ENCODE measurements at regions not wholly inside any gene's neighbourhood (a gene's known extent, or its start where the extent isn't known, plus 50 kb on each side); places are given as distances from the start of the nearest gene placed in this dataset.
A peak's percentile ranks its signal among the peaks of the same experiment; 100 is the strongest.
"Not testable (repeated sequence)": the region's sequence is repeated elsewhere in the genome, so short reads cannot be mapped to it uniquely, and the experiment has no call there.

- TF ChIP-seq CTCF (IDR thresholded peaks at IDR 0.05; ENCODE audit: low read depth, low read length) (0 out of 2 replicates have a peak, but pooled peaks have one; percentile 17), EZH2phosphoT487 (IDR thresholded peaks at IDR 0.05; ENCODE audit: low read depth) (no peak)
- H3K4me1 ChIP-seq (ENCODE audit: low read length), result no peaks in the 10 kb centered on the region
Observed at GRCh38 chr9:6106711-6107339, 91.4 kb upstream of the RANBP6 start.

GRCh38 chr9:6105738-6106137 is 90.3 kb upstream of the RANBP6 start:
- TF ChIP-seq EZH2phosphoT487 (IDR thresholded peaks at IDR 0.05; ENCODE audit: low read depth) (no peak), CTCF (IDR thresholded peaks at IDR 0.05; ENCODE audit: low read depth, low read length) (no peak)
- no peaks in the 10 kb centered on the region for H3K4me1 ChIP-seq (ENCODE audit: low read length)
- no peaks in the 10 kb centered on the region for H3K27me3 ChIP-seq (ENCODE audit: low read depth, low read length)
- H3K4me2 ChIP-seq (ENCODE audit: low read length), result no peak overlapping the region
- H3K36me3 ChIP-seq (replicated peaks; ENCODE audit: low read depth, low read length), result no peaks in the 10 kb centered on the region
- no peak overlapping the region for H3K9ac ChIP-seq (ENCODE audit: low read length)
- H2AFZ ChIP-seq (ENCODE audit: low read depth, low read length), result no peak overlapping the region
- no peaks in the 10 kb centered on the region for H4K20me1 ChIP-seq (ENCODE audit: insufficient read depth, low read length)
- H3K4me3 ChIP-seq (ENCODE audit: low read length), result no peak overlapping the region
- H3K79me2 ChIP-seq (ENCODE audit: low read length), result no peaks in the 10 kb centered on the region
- no peaks in the 10 kb centered on the region for H3K9me3 ChIP-seq (ENCODE audit: insufficient read depth, low read length)
- no peak overlapping the region for H3K27ac ChIP-seq (ENCODE audit: low read length)

More at GRCh38 chr9:6106711-6107339, 91.4 kb upstream of the RANBP6 start:
- H3K9me3 ChIP-seq (ENCODE audit: insufficient read depth, low read length), result no peaks in the 10 kb centered on the region
- no peaks in the 10 kb centered on the region for H3K27me3 ChIP-seq (ENCODE audit: low read depth, low read length)
- no peak overlapping the region for H3K27ac ChIP-seq (ENCODE audit: low read length)
- H2AFZ ChIP-seq (ENCODE audit: low read depth, low read length), result no peak overlapping the region
- no peak overlapping the region for H3K4me3 ChIP-seq (ENCODE audit: low read length)
- H3K4me2 ChIP-seq (ENCODE audit: low read length), result no peak overlapping the region
- H3K79me2 ChIP-seq (ENCODE audit: low read length), result no peaks in the 10 kb centered on the region
- H3K9ac ChIP-seq (ENCODE audit: low read length), result no peak overlapping the region
- no peaks in the 10 kb centered on the region for H3K36me3 ChIP-seq (replicated peaks; ENCODE audit: low read depth, low read length)
- no peaks in the 10 kb centered on the region for H4K20me1 ChIP-seq (ENCODE audit: insufficient read depth, low read length)

GRCh38 chr9:6104406-6104805 is 89.0 kb upstream of the RANBP6 start:
- not testable (repeated sequence) for H3K27me3 ChIP-seq (ENCODE audit: low read depth, low read length); H3K9me3 ChIP-seq (ENCODE audit: insufficient read depth, low read length); H3K4me1 ChIP-seq (ENCODE audit: low read length); H3K9ac ChIP-seq (ENCODE audit: low read length); H2AFZ ChIP-seq (ENCODE audit: low read depth, low read length); H3K4me2 ChIP-seq (ENCODE audit: low read length); H3K36me3 ChIP-seq (replicated peaks; ENCODE audit: low read depth, low read length); H3K79me2 ChIP-seq (ENCODE audit: low read length); H3K4me3 ChIP-seq (ENCODE audit: low read length); H3K27ac ChIP-seq (ENCODE audit: low read length); H4K20me1 ChIP-seq (ENCODE audit: insufficient read depth, low read length)

GRCh38 chr9:6103911-6104310 is 88.5 kb upstream of the RANBP6 start:
- not testable (repeated sequence) for H3K36me3 ChIP-seq (replicated peaks; ENCODE audit: low read depth, low read length); H3K27ac ChIP-seq (ENCODE audit: low read length); H3K79me2 ChIP-seq (ENCODE audit: low read length); H3K9ac ChIP-seq (ENCODE audit: low read length); H2AFZ ChIP-seq (ENCODE audit: low read depth, low read length); H3K27me3 ChIP-seq (ENCODE audit: low read depth, low read length); H3K4me2 ChIP-seq (ENCODE audit: low read length); H3K4me1 ChIP-seq (ENCODE audit: low read length); H3K4me3 ChIP-seq (ENCODE audit: low read length); H4K20me1 ChIP-seq (ENCODE audit: insufficient read depth, low read length); H3K9me3 ChIP-seq (ENCODE audit: insufficient read depth, low read length)

- H3K36me3 ChIP-seq (replicated peaks; ENCODE audit: low read depth, low read length); H3K27ac ChIP-seq (ENCODE audit: low read length); H2AFZ ChIP-seq (ENCODE audit: low read depth, low read length); H3K27me3 ChIP-seq (ENCODE audit: low read depth, low read length); H3K9me3 ChIP-seq (ENCODE audit: insufficient read depth, low read length); H3K4me2 ChIP-seq (ENCODE audit: low read length); H3K4me1 ChIP-seq (ENCODE audit: low read length); H3K9ac ChIP-seq (ENCODE audit: low read length); H3K4me3 ChIP-seq (ENCODE audit: low read length); H4K20me1 ChIP-seq (ENCODE audit: insufficient read depth, low read length); H3K79me2 ChIP-seq (ENCODE audit: low read length): not testable (repeated sequence)
Observed at GRCh38 chr9:6102336-6102987, 87.0 kb upstream of the RANBP6 start.

- not testable (repeated sequence) for H3K4me1 ChIP-seq (ENCODE audit: low read length); H3K9ac ChIP-seq (ENCODE audit: low read length); H3K27me3 ChIP-seq (ENCODE audit: low read depth, low read length); H3K27ac ChIP-seq (ENCODE audit: low read length); H3K4me2 ChIP-seq (ENCODE audit: low read length); H4K20me1 ChIP-seq (ENCODE audit: insufficient read depth, low read length); H2AFZ ChIP-seq (ENCODE audit: low read depth, low read length); H3K9me3 ChIP-seq (ENCODE audit: insufficient read depth, low read length); H3K4me3 ChIP-seq (ENCODE audit: low read length); H3K36me3 ChIP-seq (replicated peaks; ENCODE audit: low read depth, low read length); H3K79me2 ChIP-seq (ENCODE audit: low read length)
Observed at GRCh38 chr9:6101725-6102124, 86.3 kb upstream of the RANBP6 start.

- not testable (repeated sequence) for H2AFZ ChIP-seq (ENCODE audit: low read depth, low read length); H4K20me1 ChIP-seq (ENCODE audit: insufficient read depth, low read length); H3K4me2 ChIP-seq (ENCODE audit: low read length); H3K36me3 ChIP-seq (replicated peaks; ENCODE audit: low read depth, low read length); H3K79me2 ChIP-seq (ENCODE audit: low read length); H3K27me3 ChIP-seq (ENCODE audit: low read depth, low read length); H3K9ac ChIP-seq (ENCODE audit: low read length); H3K4me3 ChIP-seq (ENCODE audit: low read length); H3K4me1 ChIP-seq (ENCODE audit: low read length); H3K9me3 ChIP-seq (ENCODE audit: insufficient read depth, low read length); H3K27ac ChIP-seq (ENCODE audit: low read length)
Observed at GRCh38 chr9:6099346-6099745, 83.9 kb upstream of the RANBP6 start.
